ENCODE measurements at regions not wholly inside any gene's neighbourhood (a gene's known extent, or its start where the extent isn't known, plus 50 kb on each side); places are given as distances from the start of the nearest gene placed in this dataset.

GRCh38 chr18:4528405-4528804, 73.3 kb upstream of the DLGAP1 start:
- TF ChIP-seq POLR2A (IDR thresholded peaks at IDR 0.05) (no peak), POLR2AphosphoS5 (IDR thresholded peaks at IDR 0.05) (no peak)
